Panc1 (cell line): ENCODE measurements at regions not wholly inside any gene's neighbourhood (a gene's known extent, or its start where the extent isn't known, plus 50 kb on each side); places are given as distances from the start of the nearest gene placed in this dataset.
"Not testable (repeated sequence)": the region's sequence is repeated elsewhere in the genome, so short reads cannot be mapped to it uniquely, and the experiment has no call there.

Experiments
- ATAC-seq: fragments of 200-7000 bp; cut with Tn5 transposase; 2 replicates; pipeline ENCODE4 v1.9.1; 2020; ENCODE audit warnings: mild to moderate bottlenecking, moderate library complexity
- BruUV-seq: library from RNA; stranded (reverse); fragments of 400-500 nt; replicated peaks from 2 replicates; lab custom pipeline; 2021; lab: Mats Ljungman, UMichigan
- CTCF ChIA-PET: fragments of 300-600 bp; sonication (Branson Sonifier 250); formaldehyde crosslinking; loops from one replicate; lab custom pipeline; 2022; ENCODE audit warnings: antibody characterized with exemption; lab: Charles Lee
- POLR2A ChIA-PET: fragments of 300-600 bp; sonication (Branson Sonifier 250); formaldehyde crosslinking; loops from one replicate; lab custom pipeline; 2022; ENCODE audit warnings: antibody characterized with exemption; lab: Charles Lee
- DNase-seq: peaks from one replicate; pipeline ENCODE4 v3.0.0-alpha.2; 2010; ENCODE audit warnings: low read depth, low spot score
- H3K27ac ChIP-seq: 2 replicates; pipeline ENCODE4 v1.5.1; 2011; ENCODE audit warnings: mild to moderate bottlenecking, low read length, inconsistent platforms
- H3K27me3 ChIP-seq: fragments of 200-500 bp; sonication (Bioruptor generic); 2 replicates; pipeline ENCODE4 v1.6.0; 2014; ENCODE audit warnings: low read length, inconsistent platforms; ENCODE audit not compliant: control insufficient read depth, insufficient read depth
- H3K36me3 ChIP-seq: fragments of 200-500 bp; sonication (Bioruptor generic); 2 replicates; pipeline ENCODE4 v1.5.1; 2014; ENCODE audit warnings: inconsistent platforms, mild to moderate bottlenecking, low read length, moderate library complexity; ENCODE audit not compliant: control insufficient read depth, insufficient read depth
- H3K4me1 ChIP-seq: 2 replicates; pipeline ENCODE4 v1.5.1; 2011; ENCODE audit warnings: inconsistent platforms, mild to moderate bottlenecking, low read length, moderate library complexity; ENCODE audit not compliant: control insufficient read depth, insufficient read depth
- H3K4me3 ChIP-seq, 2 experiments: 2 replicates each; pipeline ENCODE4 v1.5.1; 2011 to 2012; ENCODE audit warnings: low read depth in 2 of 2, low read length in 2 of 2, mild to moderate bottlenecking in 2 of 2, inconsistent platforms in 1 of 2, moderate library complexity in 1 of 2
- H3K9me3 ChIP-seq: fragments of 200-500 bp; sonication (Bioruptor generic); 2 replicates; pipeline ENCODE4 v1.5.1; 2014; ENCODE audit warnings: low read depth, mild to moderate bottlenecking, inconsistent platforms, low read length, moderate library complexity; ENCODE audit not compliant: control insufficient read depth, insufficient read depth
- CTCF ChIP-seq: fragments of 450-650 bp; IDR thresholded peaks from 2 replicates; pipeline ENCODE4 v1.5.1; 2017; ENCODE audit warnings: mild to moderate bottlenecking
- POLR2AphosphoS5 ChIP-seq: IDR thresholded peaks from 2 replicates; pipeline ENCODE4 v1.6.1; 2012; ENCODE audit warnings: mild to moderate bottlenecking, low read depth, low read length, moderate library complexity
- REST ChIP-seq, 2 experiments: IDR thresholded peaks; 2 replicates each; pipeline ENCODE4 v1.6.1; 2011 to 2012; ENCODE audit warnings: low read depth in 2 of 2, control low read depth in 1 of 2, low read length in 1 of 2, mild to moderate bottlenecking in 1 of 2, moderate library complexity in 1 of 2; ENCODE audit not compliant: insufficient read depth in 1 of 2
- SIN3A ChIP-seq: IDR thresholded peaks from 2 replicates; pipeline ENCODE4 v1.6.1; 2012; ENCODE audit warnings: low read depth, mild to moderate bottlenecking, low read length, moderate library complexity, borderline replicate concordance; ENCODE audit not compliant: insufficient read depth
- TCF7L2 ChIP-seq: IDR thresholded peaks from 2 replicates; pipeline ENCODE4 v1.6.1; 2011; ENCODE audit warnings: mild to moderate bottlenecking, low read depth, low read length, inconsistent platforms
- in situ Hi-C: cut with HindIII; loops from 2 replicates; pipeline ENCODE4 v1.10.0; 2016; ENCODE audit warnings: low sequenced_read_pairs, low pct_unique_long_range_greater_than_20kb
- intact Hi-C: fragments of 100-400 bp; cut with micrococcal nuclease; formaldehyde crosslinking; loops from one replicate; pipeline ENCODE4 v1.10.0; 2022; ENCODE audit not compliant: unreplicated experiment

- BruUV-seq, result no TSS peak
- H3K27me3 ChIP-seq, result no peaks in the 10 kb centered on the region
- POLR2A ChIA-PET, result no interaction called here
- H3K36me3 ChIP-seq, result no peaks in the 10 kb centered on the region
- H3K4me3 ChIP-seq, result no peak overlapping the region
- TF ChIP-seq POLR2AphosphoS5 (no peak), CTCF (peak; percentile 12; the same call in 1 of the 2 replicates)
- DNase-seq (no peak), ATAC-seq (no peak)
- H3K27ac ChIP-seq, result no peak overlapping the region
- intact Hi-C loops, result no loop called here
- no peaks in the 10 kb centered on the region for H3K4me1 ChIP-seq
- no peaks in the 10 kb centered on the region for H3K9me3 ChIP-seq
- CTCF ChIA-PET, result no interaction called here
- in situ Hi-C loops, result no loop called here
Measured at GRCh38 chr2:187783446-187783845, 229.2 kb upstream of the TFPI start.

DNA sequence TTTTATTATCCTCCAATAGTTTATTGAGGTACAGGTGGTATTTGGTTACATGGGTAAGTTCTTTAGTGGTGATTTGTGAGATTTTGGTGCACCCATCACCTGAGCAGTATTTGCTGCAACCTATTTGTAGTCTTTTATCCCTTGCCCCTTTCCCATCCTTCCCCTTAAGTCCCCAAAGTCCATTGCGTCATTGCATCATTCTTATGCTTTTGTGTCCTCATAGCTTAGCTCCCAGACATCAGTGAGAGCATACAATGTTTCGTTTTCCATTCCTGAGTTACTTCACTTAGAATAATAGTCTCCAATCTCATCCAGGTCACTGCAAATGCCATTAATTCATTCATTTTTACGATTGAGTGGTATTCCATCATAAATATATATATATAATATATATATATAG is 229.9 kb upstream of the TFPI start:
- ATAC-seq, DNase-seq, H3K4me3 ChIP-seq, H3K4me1 ChIP-seq, CTCF ChIA-PET, H3K27me3 ChIP-seq, BruUV-seq, POLR2A ChIA-PET, H3K27ac ChIP-seq, H3K9me3 ChIP-seq, in situ Hi-C loops, H3K36me3 ChIP-seq, intact Hi-C loops: not testable (repeated sequence)

DNA sequence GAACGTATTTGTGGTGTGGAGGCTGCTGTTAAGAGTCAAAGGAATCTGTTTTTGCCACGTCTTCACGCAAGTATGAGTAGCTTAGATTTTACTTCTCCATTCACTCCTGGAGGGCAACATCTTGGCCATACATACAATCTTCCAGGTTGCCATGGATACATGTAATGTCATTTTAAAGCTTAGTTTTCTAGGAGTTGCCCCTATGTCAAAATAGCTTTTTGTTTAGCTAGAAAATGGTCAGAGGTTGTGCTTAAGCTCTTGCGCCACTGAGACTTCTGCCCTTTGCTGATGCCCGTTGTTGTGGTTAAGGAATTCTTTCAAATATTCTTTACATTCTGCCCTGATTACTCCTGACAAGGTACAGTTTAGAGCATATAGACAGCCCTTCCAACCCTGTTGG is 245.4 kb upstream of the TFPI start:
- no peak for ATAC-seq
- Histone ChIP-seq H3K27ac (no peak overlapping the region), H3K9me3 (no peaks in the 10 kb centered on the region), H3K27me3 (no peaks in the 10 kb centered on the region), H3K4me1 (no peaks in the 10 kb centered on the region), H3K36me3 (no peaks in the 10 kb centered on the region), H3K4me3 (no peak overlapping the region)
- ChIA-PET POLR2A (no interaction called here), CTCF (no interaction called here)
- in situ Hi-C loops (no loop called here), intact Hi-C loops (no loop called here)
- no TSS peak for BruUV-seq
- DNase-seq, result no peak
- TF ChIP-seq REST (IDR thresholded peaks at IDR 0.05; ENCODE audit: insufficient read depth in 1 of 2, low read depth in 2 of 2, low read length in 1 of 2), result no peak
- no peak for TF ChIP-seq POLR2AphosphoS5
- no peak for TF ChIP-seq TCF7L2
- no peak for TF ChIP-seq CTCF
- no peak for TF ChIP-seq SIN3A
